Transverse colon (tissue), 3 donors: ENCODE measurements at regions not wholly inside any gene's neighbourhood (a gene's known extent, or its start where the extent isn't known, plus 50 kb on each side); places are given as distances from the start of the nearest gene placed in this dataset.

Experiments
- CTCF ChIP-seq, 5 experiments: fragments of 200-600 bp in 3 of 5; fragments of 450-650 bp in 2 of 5; sonication (generic) in 3 of 5; IDR thresholded peaks; 1 replicate in 2 of 5; 2 replicates in 3 of 5; pipeline ENCODE4 v1.5.1; 2016 to 2017; ENCODE audit warnings: antibody characterized with exemption in 5 of 5, inconsistent platforms in 3 of 5, mild to moderate bottlenecking in 2 of 5, moderate library complexity in 1 of 5
- POLR2A ChIP-seq: fragments of 450-650 bp; IDR thresholded peaks from one replicate; pipeline ENCODE4 v1.6.1; 2016; ENCODE audit warnings: antibody characterized with exemption, mild to moderate bottlenecking, moderate library complexity

- TF ChIP-seq CTCF (IDR thresholded peaks at IDR 0.05) (no peak), POLR2A (no peak)
Measured at GRCh38 chr5:101012880-101013279, 109.8 kb upstream of the ST8SIA4 start.
